ENCODE measurements at regions not wholly inside any gene's neighbourhood (a gene's known extent, or its start where the extent isn't known, plus 50 kb on each side); places are given as distances from the start of the nearest gene placed in this dataset.
"Not testable (repeated sequence)": the region's sequence is repeated elsewhere in the genome, so short reads cannot be mapped to it uniquely, and the experiment has no call there.

DNA sequence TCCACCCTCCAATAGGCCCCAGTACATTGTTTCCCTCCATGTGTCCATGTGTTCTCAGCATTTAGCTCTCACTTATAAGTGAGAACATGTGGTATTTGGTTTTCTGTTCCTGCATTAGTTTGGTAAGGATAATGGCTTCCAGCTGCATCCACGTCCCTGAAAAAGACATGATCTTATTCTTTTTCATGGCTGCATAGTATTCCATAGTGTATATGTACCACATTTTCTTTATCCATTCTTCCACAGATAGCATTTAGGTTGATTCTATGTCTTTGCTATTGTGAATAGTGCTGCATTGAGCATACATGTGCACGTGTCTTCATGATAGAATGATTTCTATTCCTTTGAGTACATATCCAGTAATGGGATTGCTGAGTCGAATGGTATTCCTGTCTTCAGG lies 114.0 kb upstream of the ABCB5 start:
- TF ChIP-seq, protein P1, sequence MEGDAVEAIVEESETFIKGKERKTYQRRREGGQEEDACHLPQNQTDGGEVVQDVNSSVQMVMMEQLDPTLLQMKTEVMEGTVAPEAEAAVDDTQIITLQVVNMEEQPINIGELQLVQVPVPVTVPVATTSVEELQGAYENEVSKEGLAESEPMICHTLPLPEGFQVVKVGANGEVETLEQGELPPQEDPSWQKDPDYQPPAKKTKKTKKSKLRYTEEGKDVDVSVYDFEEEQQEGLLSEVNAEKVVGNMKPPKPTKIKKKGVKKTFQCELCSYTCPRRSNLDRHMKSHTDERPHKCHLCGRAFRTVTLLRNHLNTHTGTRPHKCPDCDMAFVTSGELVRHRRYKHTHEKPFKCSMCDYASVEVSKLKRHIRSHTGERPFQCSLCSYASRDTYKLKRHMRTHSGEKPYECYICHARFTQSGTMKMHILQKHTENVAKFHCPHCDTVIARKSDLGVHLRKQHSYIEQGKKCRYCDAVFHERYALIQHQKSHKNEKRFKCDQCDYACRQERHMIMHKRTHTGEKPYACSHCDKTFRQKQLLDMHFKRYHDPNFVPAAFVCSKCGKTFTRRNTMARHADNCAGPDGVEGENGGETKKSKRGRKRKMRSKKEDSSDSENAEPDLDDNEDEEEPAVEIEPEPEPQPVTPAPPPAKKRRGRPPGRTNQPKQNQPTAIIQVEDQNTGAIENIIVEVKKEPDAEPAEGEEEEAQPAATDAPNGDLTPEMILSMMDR (conservative IDR thresholded peaks at IDR 0.05 in 1 of 2, IDR thresholded peaks at IDR 0.05 in 1 of 2; ENCODE audit: extremely low read depth in 1 of 2, insufficient read depth in 1 of 2, low read depth in 1 of 2, low read length in 2 of 2) = not testable (repeated sequence)
- not testable (repeated sequence) for TF ChIP-seq EZH2 (IDR thresholded peaks at IDR 0.05; ENCODE audit: borderline replicate concordance, low read length)

All from mammary epithelial cell (primary cell).